ENCODE measurements at regions not wholly inside any gene's neighbourhood (a gene's known extent, or its start where the extent isn't known, plus 50 kb on each side); places are given as distances from the start of the nearest gene placed in this dataset.

DNA sequence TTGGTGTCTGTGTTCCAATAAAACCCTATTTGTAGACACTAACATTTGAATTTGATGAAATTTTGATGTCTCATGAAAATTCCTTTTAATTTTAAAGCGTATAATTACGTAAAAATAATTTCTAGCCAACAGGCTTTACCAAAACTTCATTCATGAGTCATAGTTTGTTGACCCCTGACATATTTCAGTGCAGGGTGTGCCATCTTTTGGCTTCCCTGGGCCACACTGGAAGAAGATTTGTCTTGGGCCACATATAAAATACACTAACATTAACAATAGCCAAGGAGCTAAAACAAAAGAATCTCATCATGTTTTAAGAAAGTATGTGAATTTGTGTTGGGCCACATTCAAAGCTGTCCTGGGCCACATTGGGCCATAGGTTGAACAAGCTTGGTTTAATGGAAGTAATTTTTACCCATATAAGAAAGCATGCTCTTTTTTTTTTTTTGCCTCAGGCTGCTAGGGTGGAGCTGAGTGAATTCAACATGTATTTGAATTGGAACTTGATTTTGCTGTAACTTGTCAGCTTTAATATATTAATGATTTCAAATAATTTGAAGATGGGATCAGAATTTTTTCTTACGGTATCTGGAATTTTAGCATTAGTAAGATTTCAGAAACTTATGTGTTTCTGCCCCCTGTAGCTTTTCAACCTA lies 267.7 kb upstream of the RGS18 start:
- Histone ChIP-seq H2AFZ (replicated peaks) (no peak overlapping the region), H3K36me3 (no peaks in the 10 kb centered on the region), H3K4me2 (no peak overlapping the region), H3K27me3 (no peaks in the 10 kb centered on the region), H3K27ac (no peak overlapping the region), H3K79me2 (ENCODE audit: low read depth) (no peaks in the 10 kb centered on the region), H3K4me3 (no peak overlapping the region), H4K20me1 (ENCODE audit: low read depth) (no peaks in the 10 kb centered on the region), H3K4me1 (peaks cover 4% of the 10 kb centered on the region), H3K9me3 (ENCODE audit: low read depth) (no peaks in the 10 kb centered on the region), H3K9ac (no peak overlapping the region), H3F3A (ENCODE audit: low read depth) (no peaks in the 10 kb centered on the region)
- TF ChIP-seq EZH2 (IDR thresholded peaks at IDR 0.05): no peak
- no peak for TF ChIP-seq EZH2phosphoT487 (IDR thresholded peaks at IDR 0.05)
- no peak for TF ChIP-seq CTCF (IDR thresholded peaks at IDR 0.05)
- no peaks in the 10 kb centered on the region for H3K36me3 Mint-ChIP-seq
- peaks cover 3% of the 10 kb centered on the region for H3K9me3 Mint-ChIP-seq
- no peak for DNase-seq (ENCODE audit: low spot score)
- H3K4me3 Mint-ChIP-seq: no peak overlapping the region
- H3K27me3 Mint-ChIP-seq (ENCODE audit: insufficient read depth, low read depth): peaks cover 2% of the 10 kb centered on the region
- peaks cover 2% of the 10 kb centered on the region for H3K4me1 Mint-ChIP-seq
- no peak overlapping the region for H3K27ac Mint-ChIP-seq

DNA sequence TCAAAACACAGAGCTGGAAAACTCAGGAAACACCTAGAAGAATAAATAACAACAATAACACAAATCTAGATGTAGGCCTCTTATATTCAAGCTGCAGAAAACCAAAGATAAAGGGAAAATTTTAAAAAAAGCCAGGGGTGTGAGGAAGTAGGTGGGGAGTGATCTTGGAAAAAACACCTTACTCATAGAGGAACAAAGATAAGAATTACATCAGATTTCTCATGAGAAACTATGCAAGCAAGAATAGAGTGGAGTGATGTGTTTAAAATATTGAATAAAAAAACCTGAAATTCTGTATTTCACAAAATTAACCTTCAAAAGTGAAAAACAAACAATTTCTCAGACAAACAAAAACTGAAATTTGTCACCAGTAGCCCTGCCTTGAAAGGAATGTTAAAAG lies 265.5 kb upstream of the RGS18 start:
- H3K4me2 ChIP-seq: no peak overlapping the region
- H3K4me3 ChIP-seq: no peak overlapping the region
- no peak overlapping the region for H3K27ac ChIP-seq
- Mint-ChIP-seq H3K36me3 (no peaks in the 10 kb centered on the region), H3K4me1 (peaks cover 5% of the 10 kb centered on the region), H3K4me3 (no peak overlapping the region), H3K9me3 (peaks cover 3% of the 10 kb centered on the region), H3K27ac (no peak overlapping the region), H3K27me3 (ENCODE audit: insufficient read depth, low read depth) (peaks cover 2% of the 10 kb centered on the region)
- no peaks in the 10 kb centered on the region for H4K20me1 ChIP-seq (ENCODE audit: low read depth)
- no peaks in the 10 kb centered on the region for H3K36me3 ChIP-seq
- H3K9me3 ChIP-seq (ENCODE audit: low read depth): no peaks in the 10 kb centered on the region
- H3K27me3 ChIP-seq: no peaks in the 10 kb centered on the region
- peaks cover 7% of the 10 kb centered on the region for H3K4me1 ChIP-seq
- no peak overlapping the region for H3K9ac ChIP-seq
- no peaks in the 10 kb centered on the region for H3F3A ChIP-seq (ENCODE audit: low read depth)
- H3K79me2 ChIP-seq (ENCODE audit: low read depth): no peaks in the 10 kb centered on the region
- no peak overlapping the region for H2AFZ ChIP-seq (replicated peaks)
- no peak for TF ChIP-seq CTCF (IDR thresholded peaks at IDR 0.05)
- no peak for TF ChIP-seq EZH2phosphoT487 (IDR thresholded peaks at IDR 0.05)
- no peak for TF ChIP-seq EZH2 (IDR thresholded peaks at IDR 0.05)
- no peak for DNase-seq (ENCODE audit: low spot score)

DNA sequence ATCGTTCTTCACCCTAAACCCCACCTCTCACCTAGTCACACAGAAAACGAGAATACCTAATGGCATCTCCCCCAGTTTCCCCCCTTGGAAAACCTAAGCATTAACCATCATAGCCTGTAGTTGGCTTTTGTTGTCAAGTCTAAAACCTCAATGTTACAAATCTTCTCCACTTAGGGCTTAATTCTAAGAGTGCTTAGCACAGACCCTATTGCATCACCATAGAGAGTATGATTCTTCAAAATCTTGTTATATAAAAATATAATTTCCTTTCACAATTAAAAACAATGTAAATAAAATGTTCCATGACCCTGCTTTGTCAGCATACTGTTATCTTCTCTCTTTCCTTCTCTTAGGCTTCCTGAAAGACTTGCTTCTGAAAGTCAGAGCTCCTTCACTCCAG lies 263.2 kb upstream of the RGS18 start:
- H3K9me3 Mint-ChIP-seq: peaks cover 3% of the 10 kb centered on the region
- Histone ChIP-seq H3K9ac (no peak overlapping the region), H3K27ac (no peak overlapping the region), H3K9me3 (ENCODE audit: low read depth) (no peaks in the 10 kb centered on the region), H3K79me2 (ENCODE audit: low read depth) (no peaks in the 10 kb centered on the region), H3K36me3 (no peaks in the 10 kb centered on the region), H3F3A (ENCODE audit: low read depth) (no peaks in the 10 kb centered on the region), H3K4me2 (no peak overlapping the region), H4K20me1 (ENCODE audit: low read depth) (no peaks in the 10 kb centered on the region), H2AFZ (replicated peaks) (no peak overlapping the region), H3K27me3 (no peaks in the 10 kb centered on the region), H3K4me3 (no peak overlapping the region), H3K4me1 (peaks cover 7% of the 10 kb centered on the region)
- TF ChIP-seq EZH2 (IDR thresholded peaks at IDR 0.05): no peak
- no peak for TF ChIP-seq EZH2phosphoT487 (IDR thresholded peaks at IDR 0.05)
- no peak for TF ChIP-seq CTCF (IDR thresholded peaks at IDR 0.05)
- H3K36me3 Mint-ChIP-seq: no peaks in the 10 kb centered on the region
- H3K4me3 Mint-ChIP-seq: no peak overlapping the region
- no peak overlapping the region for H3K27ac Mint-ChIP-seq
- peaks cover 2% of the 10 kb centered on the region for H3K27me3 Mint-ChIP-seq (ENCODE audit: insufficient read depth, low read depth)
- DNase-seq (ENCODE audit: low spot score): no peak
- H3K4me1 Mint-ChIP-seq: peaks cover 5% of the 10 kb centered on the region
